ENCODE measurements at regions not wholly inside any gene's neighbourhood (a gene's known extent, or its start where the extent isn't known, plus 50 kb on each side); places are given as distances from the start of the nearest gene placed in this dataset.

DNA sequence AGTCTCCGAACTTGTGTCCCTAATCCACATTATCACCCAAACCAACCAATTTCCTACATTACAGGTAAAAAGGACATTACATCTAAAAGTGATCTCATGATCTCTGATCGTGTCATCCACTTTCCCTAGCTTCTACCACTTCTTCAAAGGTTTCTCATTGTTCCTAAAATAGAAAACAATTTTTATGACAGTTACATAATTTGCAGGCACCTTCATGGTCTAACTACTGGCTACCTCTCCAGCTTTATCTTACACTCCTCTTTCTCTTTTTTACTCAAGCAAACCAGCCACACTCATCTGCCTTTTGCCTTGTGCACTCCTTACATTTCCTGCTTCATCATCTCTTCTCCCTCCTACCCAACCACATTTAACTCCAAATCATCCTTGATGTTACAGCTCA is 886.7 kb upstream of the SORCS1 start:
- TF ChIP-seq, protein P1, sequence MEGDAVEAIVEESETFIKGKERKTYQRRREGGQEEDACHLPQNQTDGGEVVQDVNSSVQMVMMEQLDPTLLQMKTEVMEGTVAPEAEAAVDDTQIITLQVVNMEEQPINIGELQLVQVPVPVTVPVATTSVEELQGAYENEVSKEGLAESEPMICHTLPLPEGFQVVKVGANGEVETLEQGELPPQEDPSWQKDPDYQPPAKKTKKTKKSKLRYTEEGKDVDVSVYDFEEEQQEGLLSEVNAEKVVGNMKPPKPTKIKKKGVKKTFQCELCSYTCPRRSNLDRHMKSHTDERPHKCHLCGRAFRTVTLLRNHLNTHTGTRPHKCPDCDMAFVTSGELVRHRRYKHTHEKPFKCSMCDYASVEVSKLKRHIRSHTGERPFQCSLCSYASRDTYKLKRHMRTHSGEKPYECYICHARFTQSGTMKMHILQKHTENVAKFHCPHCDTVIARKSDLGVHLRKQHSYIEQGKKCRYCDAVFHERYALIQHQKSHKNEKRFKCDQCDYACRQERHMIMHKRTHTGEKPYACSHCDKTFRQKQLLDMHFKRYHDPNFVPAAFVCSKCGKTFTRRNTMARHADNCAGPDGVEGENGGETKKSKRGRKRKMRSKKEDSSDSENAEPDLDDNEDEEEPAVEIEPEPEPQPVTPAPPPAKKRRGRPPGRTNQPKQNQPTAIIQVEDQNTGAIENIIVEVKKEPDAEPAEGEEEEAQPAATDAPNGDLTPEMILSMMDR (conservative IDR thresholded peaks at IDR 0.05) = no peak
- no peak for TF ChIP-seq EZH2 (IDR thresholded peaks at IDR 0.05; ENCODE audit: low read depth)

Measured in PC-9 (cell line).